Bone marrow (tissue), 2 donors: ENCODE measurements at regions not wholly inside any gene's neighbourhood (a gene's known extent, or its start where the extent isn't known, plus 50 kb on each side); places are given as distances from the start of the nearest gene placed in this dataset.

ENCODE experiments used
- DNase-seq, 2 donors: peaks; one replicate each; lab custom pipeline; 2025; lab: John Stamatoyannopoulos, UW

DNA sequence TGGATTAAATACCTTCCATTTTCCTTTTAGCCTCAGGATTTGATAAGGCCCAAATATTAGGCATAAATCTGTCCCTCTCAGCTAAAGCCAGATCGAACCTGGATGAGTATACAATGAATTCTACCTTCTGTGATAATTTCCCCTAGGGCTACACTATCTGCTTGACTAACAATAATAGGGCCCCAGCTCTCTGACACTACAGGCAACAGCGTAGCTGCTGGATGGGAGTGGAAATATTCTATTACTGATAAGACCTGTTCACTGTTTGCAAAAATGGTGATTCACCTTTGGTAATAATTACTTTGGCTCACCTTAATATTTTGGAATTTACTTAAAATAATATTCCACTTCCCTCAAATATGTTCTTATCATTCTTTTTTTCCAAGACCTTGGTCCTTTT, 644.2 kb upstream of the SEMA6A start:
- no peak for DNase-seq

DNA sequence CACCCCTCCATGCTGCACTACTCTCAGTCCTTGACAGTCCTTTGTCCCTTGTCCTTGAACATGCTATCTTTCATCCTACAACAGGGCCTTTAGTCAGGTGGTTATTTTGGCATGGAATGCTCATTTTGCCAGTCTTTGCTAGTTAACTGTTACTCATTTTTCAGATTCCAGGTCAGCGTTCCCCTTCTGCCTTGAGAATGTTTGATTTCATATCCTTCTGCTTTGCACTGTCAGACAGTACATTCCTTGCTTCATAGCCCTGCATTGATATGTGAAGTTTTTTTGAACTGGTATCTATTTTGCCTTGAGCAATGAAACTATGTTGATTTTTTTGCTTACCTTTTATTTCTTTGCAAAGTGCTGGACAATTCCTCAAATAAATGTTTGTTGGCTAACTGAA, 638.2 kb upstream of the SEMA6A start:
- DNase-seq, result no peak

DNA sequence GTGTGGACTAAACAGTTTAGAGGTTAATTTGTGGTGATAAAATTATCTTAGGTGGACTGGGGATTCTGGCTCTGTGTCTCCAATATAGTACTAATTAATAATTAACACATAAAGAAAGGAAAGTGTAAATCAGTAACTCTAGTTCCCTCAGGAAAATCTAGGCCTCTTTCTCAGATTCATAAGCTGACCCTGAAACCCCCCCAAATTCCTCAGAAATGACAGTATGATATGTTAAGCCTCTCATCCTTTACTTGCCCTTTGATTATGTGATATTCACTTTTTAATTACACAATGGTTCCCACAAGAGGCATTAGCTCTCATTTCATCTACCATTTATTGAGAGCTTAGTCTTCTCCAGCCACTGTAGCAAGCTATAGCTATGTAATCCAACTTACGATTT, 636.2 kb upstream of the SEMA6A start:
- DNase-seq, result no peak

DNA sequence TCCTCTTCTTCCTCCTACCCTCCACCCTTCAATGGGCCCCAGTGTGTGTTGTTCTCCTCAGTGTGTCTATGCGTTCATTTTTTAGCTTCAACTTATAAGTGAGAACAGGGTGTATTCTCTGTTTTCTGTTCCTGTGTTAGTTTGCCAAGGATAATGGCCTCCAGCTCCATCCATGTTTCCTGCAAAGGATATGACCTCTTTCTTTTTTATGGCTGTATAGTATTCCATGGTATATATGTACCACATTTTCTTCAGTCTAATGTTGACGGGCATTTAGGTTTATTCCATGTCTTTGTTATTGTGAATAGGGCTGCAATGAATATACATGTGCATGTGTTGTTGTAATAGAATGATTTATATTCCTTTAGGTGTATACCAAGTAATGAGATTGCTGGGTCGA, 634.9 kb upstream of the SEMA6A start:
- DNase-seq, result no peak

DNA sequence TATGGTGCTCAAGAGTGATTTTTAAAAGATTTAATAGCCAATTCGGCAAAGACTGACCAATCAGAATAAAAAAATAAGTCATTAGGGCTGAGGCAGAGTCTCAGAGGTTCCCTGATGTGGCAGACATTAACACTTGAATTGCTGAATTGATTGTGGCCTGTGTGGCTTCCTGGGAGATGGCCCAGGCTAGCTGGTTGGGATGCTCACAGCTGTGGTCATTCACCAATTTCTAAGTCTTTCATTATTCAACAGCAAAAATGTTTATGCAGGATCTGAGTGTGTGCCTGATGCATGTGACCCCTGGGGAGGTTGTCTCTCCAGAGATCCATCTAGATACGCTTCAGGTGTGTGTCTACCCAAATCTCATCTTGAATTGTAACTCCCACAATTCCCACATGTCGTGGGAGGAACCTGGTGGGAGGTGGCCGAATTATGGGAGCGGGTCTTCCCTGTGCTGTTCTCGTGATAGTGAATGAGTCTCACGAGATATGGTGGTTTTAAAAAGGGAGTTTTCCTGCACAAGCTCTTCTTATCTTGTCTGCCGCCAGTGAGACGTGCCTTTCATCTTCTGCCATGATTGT, 632.6 kb upstream of the SEMA6A start:
- no peak for DNase-seq

DNA sequence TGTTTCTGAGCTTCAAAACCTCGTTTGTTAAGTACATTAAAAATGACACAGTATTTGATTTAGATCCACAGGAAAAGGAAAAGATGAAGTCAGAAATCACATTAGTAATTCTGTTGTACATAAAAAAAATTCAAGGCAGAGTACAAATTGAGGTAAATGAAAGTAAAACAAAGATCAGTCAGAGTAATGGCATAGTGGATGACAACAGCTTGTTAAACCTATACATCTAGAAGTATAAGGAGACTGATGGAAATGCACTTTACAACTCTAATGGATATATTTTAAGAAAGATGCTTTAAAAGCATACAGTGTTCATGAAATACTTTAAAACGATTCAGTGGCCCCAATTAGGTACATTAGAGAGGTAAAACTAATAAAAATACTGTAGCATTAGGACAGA, 631.3 kb upstream of the SEMA6A start:
- no peak for DNase-seq

DNA sequence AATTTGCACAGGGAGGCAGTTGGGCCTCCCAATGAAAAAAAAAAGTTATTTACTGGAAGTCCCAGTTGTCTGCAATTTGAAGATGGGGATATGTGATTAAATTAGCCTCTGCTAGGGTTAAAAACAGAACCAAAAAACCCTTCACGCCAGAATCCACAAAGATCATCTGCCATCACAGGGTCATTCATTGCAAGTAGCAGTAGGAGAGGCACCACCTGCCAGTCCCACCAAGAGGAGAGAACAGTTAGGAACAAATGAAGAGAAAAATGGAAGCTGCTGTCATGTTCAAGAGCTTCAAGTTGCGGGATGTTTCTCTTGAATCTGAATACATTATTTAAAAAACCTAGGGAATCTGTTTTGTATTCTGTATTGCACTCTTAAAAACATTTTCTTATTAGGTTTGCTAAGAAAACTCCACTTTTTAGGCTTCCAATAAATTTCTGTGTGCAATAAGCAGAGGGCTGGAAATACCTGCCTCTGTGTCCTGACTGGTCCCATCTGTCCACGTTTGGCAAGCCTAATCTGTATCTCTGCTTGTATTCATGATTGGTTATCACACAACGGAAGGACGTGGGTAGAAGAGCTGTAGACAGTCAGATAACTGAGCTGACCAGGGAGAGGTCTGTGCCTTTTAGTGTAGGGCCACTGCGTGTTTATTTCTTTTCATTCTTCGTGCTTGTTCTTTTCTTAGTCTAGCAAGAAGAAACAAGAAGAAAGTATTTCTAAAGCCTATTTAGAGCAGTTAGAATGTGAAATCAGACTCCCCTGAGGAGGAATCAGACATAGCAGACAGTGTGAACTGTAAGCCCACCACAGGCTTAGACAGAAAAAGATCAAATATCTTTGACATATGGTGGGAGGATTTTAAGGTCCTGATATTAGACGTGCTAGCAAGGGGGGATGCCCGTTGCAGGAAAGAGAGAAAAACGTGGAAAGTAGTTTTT, 630.6 kb upstream of the SEMA6A start:
- no peak for DNase-seq

DNA sequence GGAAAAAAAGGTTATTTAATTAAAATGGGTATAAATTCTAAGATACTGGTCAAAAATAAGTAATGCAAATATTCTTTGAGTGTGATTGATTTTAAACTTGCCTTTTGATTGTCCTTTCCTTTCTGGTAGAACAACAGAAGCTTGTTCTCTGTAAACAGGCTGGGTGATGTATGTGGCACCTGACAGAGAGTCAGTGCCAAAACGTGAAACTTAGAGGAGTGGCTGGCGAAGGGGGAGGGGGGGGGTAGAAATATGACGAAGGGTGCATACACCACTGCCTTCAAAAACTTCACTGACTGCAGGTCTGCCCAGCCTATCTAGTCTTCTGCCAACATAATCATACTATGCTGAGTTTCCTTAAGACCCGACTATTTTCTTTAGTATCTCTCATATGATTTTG, 629.8 kb upstream of the SEMA6A start:
- no peak for DNase-seq

DNA sequence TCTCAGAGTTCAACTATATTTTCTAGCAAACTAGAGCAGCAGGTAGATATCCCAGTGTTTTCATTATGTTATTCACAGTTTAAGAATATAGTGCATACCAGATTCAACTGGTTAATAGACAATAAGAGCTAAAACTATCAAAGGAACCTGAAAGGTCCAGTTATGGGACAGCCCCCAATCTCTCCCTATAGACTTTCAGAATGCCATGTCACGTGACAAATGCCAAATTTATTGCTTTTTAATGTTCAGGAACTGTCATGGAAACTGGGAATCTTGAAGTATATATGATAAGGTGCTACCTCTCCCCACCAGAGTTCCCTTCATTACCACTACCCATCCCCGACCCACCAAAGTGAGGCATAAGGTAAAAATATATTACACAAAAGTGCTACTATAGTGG, 629.0 kb upstream of the SEMA6A start:
- no peak for DNase-seq

DNA sequence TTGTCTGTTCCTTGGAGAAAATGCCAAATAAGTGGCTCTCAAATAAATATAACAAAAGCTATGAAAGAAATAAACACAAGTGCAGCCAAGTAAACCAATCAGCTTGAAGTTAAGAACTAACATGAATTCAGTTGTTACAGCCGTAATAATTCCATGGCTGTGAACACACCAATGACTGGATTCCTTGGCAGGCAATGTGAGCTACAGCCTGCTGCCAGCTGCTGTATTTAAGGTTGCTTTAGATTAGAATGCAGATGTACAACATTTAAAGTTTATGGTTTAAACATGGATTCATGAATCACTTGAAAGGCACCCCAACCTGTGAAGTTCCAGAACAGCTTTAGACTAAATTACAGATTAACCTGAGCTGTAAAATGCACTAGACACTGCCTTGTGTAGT, 626.4 kb upstream of the SEMA6A start:
- no peak for DNase-seq

DNA sequence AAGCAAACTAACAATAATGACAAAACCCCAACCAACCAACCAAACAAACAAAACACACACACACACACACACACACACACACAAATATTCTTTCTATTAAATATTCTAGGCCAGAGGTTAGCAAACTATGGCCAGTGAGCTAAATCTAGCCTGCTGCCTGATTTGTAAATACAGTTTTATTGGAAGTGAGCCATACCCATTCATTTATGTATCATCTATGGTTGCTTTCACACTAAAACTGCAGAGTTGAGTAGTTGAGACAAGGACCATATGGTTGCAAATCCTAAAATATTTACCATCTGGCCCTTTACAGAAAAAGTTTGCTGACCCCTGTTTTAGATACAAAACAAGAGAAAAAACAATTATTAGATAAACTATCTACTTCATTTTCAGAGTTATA, 620.5 kb upstream of the SEMA6A start:
- DNase-seq, result no peak

DNA sequence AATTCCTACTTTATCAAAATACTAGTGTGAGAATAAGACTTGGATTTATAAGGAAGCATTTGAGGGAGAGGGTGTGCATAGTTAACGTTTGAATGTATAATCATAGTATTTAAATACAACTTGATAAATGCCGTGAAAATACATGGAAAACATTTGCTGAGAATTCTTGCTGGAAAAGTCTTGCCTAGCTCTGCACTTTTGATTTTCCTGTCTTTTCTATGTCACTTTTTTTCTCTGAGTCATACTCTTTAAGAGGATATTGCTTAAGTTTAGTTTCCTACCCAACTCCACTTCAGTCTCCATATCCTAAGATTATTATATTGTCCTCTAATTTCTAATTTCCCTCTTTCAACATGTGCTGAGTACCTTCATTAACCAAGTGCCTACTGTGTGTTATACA, 616.6 kb upstream of the SEMA6A start:
- no peak for DNase-seq

DNA sequence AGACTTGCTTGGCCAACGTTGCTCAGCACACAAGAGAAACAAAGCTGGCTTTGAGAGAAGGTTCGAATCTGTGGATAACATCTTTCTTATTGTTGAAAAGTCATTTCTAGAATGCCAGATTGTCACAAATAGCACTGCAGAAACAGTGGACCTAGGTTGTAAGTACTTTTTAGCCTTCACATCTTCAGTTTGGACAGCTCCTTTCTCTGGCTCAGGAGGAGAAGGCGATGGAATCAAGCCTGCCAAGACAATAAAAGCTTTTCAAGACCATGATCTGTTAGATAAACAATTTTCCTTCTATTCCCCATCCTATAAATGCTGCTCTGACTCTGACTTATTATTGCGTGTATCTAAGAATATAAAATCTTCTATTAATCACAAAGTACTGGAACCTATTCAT, 615.2 kb upstream of the SEMA6A start:
- no peak for DNase-seq

DNA sequence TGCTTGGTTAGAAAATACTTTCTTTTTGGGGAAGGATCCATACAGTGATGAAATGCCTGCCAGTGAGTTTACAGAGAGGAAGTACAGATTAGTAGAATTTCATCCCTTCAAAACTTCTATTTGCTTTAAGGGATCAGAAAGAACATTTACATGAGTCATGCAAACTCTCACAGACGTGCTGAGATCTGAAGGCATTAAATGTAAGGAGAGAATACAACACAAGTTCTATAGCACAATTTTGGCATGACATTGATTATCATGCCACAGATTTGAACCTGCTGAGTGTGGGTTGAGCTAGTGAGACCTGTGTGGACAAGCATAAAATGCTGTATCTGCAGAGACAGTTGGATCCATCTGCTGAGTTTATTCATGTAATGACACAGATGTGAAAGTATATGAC, 613.6 kb upstream of the SEMA6A start:
- no peak for DNase-seq

DNA sequence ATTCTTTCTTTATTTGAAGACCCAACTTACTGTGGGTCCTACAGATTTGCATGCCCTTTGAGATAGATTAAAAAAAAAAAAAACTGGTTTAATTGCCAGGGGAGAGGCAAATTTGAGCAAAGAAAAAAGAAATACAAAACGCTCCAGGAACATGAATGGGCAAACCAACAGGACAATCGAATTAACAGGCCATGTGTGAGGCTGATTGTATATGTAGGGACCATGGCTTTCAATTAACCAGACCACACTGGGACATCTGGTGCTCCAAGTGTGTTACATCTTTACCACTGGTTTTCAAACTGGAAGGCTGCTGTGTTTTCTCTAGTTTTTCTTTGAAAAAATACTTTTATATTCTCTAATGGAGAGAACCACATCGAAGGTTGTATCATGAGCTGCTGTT, 612.1 kb upstream of the SEMA6A start:
- DNase-seq, result no peak

DNA sequence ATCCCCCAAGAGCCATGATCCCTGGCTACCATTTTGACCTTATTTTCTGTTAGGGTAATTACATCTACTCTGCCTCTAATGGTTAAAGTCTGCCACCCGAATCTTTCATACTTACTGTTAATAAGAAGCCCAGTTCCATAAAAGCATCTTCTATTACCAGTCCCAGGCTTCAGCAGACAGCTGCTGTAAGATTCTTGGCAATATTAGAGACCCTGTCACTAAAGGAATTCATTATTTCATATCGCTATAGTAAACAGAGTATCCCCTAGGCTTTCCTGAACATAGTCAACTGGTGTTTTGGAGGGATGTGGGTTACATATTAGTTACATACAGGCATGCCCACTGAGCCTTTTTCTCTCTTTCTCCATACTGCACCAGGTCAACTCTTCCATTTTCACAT, 608.7 kb upstream of the SEMA6A start:
- DNase-seq, result no peak

DNA sequence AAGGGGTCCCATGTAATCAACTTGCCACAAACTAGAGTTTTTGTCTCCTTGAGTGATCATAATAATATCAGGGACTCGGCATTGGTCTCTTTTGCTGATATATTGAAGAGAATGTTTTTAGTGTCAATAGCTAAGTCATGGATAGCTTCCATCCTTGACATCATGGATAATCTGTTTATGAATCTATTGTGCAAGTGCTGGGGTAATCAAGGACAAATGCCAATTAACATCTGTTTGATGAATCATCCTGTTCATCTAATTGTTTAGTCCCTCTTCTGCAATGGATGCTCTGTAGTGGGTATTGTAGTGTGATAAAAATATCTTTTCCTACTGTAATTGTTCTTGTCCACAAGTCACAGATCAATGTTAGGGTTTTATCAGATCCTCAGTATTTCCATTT, 607.5 kb upstream of the SEMA6A start:
- DNase-seq, result no peak

DNA sequence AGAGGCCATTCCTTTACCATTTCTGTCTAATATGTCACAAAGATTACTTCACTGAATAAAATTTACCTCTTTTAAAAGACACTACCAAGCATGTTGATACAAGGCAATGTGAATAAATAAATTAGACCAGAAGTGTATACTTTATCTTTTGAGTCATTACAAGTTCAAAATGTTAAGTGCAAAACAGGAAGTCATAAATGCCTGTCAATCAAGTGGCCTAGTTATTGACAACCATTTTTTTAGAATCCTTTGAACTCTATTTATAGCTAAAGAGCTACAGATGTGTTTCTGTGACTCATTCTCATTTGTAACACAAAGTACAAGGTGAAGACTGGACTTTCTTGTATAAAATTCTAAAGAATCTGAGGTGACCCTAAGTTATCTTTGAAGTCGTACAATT, 602.7 kb upstream of the SEMA6A start:
- DNase-seq, result no peak

DNA sequence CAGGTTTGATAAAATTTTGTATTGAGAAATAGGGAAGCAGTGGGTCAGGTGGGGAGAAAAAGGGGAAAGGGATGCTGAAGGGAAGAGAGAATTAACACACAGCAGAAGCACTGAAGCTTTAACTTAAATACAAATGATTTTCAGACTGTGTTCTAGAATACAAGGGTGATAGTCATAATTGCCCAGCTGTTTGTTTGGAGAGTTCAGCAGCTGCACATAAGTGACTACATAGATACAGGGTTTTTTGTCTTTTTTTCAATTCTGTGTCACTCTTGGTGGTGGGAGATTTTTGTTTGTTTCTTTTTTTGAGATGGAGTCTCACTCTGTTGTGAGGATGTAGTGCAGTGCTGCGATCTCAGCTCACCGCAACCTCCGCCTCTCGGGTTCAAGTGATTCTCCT, 590.4 kb upstream of the SEMA6A start:
- DNase-seq, result no peak

DNA sequence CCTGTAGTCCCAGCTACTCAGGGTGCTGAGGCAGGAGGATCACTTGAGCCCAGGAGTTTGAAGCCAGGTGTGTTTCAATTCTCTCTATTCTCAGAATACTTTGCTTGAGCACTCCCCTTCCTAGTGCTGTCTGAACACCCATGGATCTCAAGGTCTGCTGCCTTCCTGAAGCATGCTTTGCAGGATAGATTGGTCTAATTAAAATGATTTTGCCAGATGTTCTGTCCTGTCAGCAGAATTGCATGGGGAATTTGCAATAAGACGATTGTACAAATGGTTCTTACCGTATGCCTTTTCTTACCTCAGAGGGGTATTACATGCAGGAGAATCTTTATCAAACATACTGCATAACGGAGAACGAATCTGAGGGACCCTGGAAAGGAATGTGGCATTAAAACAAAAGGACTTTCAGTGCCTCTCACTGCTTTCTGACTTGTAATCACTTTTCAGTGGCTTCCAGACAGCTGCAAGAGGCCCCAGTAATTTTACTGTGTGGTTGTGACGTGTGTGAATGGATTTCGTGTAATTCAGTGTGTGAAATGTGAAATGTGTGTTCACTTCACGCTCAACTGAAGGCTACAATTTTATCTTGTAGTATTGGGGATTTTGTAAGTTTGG, 587.2 kb upstream of the SEMA6A start:
- DNase-seq, result no peak

DNA sequence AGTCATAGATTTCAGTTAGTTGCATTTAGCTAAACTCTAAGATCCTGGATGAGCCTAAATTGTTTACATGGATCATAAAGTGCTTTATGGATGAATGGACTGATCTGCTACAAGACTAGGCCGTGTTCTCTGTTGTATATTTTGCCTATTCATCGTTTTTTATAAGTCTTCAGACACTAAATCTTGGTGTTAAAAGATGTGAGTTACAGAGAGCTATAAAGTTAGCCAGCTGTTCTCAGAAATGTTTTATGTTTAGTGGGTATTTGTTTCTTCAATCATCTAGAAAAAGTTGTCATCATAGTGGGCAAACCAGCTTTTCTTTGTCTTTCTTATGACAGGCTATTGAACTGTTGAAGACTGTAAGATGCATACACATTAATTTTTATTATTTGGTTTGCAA, 585.8 kb upstream of the SEMA6A start:
- DNase-seq, result no peak

DNA sequence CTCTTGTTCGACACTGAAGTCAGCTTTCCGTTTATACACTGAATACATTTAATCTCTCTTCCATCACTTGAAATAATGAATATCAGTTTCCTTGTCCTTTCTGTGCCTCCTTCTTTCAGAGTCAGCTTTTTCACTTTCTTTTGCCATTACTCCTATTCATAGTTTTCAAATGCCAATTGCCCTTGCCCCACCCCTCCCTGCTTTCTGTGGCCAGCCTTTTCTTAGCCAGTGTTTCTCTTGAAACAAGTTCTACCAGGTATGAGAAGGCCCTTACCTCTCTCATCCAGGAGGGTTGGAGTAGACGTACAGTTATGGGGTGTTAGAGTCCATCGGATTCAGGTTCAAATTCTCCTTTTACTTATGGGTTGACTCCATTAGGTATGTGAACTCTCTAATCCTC, 574.7 kb upstream of the SEMA6A start:
- DNase-seq, result no peak

DNA sequence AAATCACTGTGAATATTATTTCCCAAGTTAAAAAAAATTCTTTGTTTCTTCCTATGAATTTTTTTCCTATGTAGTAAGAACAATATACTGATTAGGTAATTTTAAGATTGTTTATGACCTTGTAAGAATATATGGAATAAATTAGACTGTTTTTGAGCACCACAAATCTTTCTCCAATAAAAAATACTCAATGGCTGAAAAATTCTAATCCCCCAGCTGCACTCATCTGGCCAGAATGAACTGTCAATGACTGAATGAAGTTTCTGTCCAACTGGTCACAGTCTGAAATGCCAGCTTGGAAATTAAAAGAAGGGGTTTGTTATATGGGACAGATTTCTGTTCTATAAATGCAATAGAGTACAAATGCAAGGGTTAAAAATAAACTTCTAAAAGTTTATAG, 569.5 kb upstream of the SEMA6A start:
- DNase-seq, result no peak
